MCF 10A (cell line): ENCODE measurements at regions not wholly inside any gene's neighbourhood (a gene's known extent, or its start where the extent isn't known, plus 50 kb on each side); places are given as distances from the start of the nearest gene placed in this dataset.
A peak's percentile ranks its signal among the peaks of the same experiment; 100 is the strongest.

Experiments
- BruUV-seq: library from RNA; stranded (reverse); fragments of 400-500 nt; replicated peaks from 2 replicates; lab custom pipeline; 2021; lab: Mats Ljungman, UMichigan
- CTCF ChIA-PET: fragments of 300-600 bp; sonication (Branson Sonifier 250); formaldehyde crosslinking; extraction: SDS; loops from one replicate; lab custom pipeline; 2021; ENCODE audit warnings: antibody characterized with exemption, inconsistent platforms; lab: Yijun Ruan, JAX
- POLR2A ChIA-PET: fragments of 300-600, 350-650 bp; sonication (Branson Sonifier 250); formaldehyde crosslinking; extraction: SDS; loops from one replicate; lab custom pipeline; 2020; ENCODE audit warnings: antibody characterized with exemption, inconsistent platforms; lab: Yijun Ruan, JAX
- DNase-seq: peaks from one replicate; pipeline ENCODE4 v3.0.0-alpha.2; 2018; ENCODE audit not compliant: unreplicated experiment
- H3K27ac Mint-ChIP-seq: one replicate; pipeline ENCODE4 v1.8.0; 2022; ENCODE audit warnings: mild to moderate bottlenecking, low read depth, mixed read lengths; ENCODE audit not compliant: unreplicated experiment
- H3K27me3 Mint-ChIP-seq: one replicate; pipeline ENCODE4 v1.8.0; 2022; ENCODE audit warnings: mixed read lengths; ENCODE audit not compliant: insufficient read depth, unreplicated experiment
- H3K36me3 Mint-ChIP-seq: one replicate; pipeline ENCODE4 v1.8.0; 2022; ENCODE audit warnings: mild to moderate bottlenecking, moderate library complexity, mixed read lengths; ENCODE audit not compliant: insufficient read depth, unreplicated experiment
- H3K4me1 Mint-ChIP-seq: one replicate; pipeline ENCODE4 v1.8.0; 2022; ENCODE audit warnings: mixed read lengths; ENCODE audit not compliant: insufficient read depth, unreplicated experiment
- H3K4me3 Mint-ChIP-seq: one replicate; pipeline ENCODE4 v1.8.0; 2022; ENCODE audit warnings: mild to moderate bottlenecking, moderate library complexity, mixed read lengths; ENCODE audit not compliant: unreplicated experiment
- H3K9me3 Mint-ChIP-seq: one replicate; pipeline ENCODE4 v1.8.0; 2022; ENCODE audit warnings: mixed read lengths; ENCODE audit not compliant: unreplicated experiment
- CTCF ChIP-seq: fragments of 200-600 bp; IDR thresholded peaks from one replicate; pipeline ENCODE4 v1.8.0; 2022; ENCODE audit warnings: antibody characterized with exemption, mild to moderate bottlenecking; ENCODE audit not compliant: unreplicated experiment
- intact Hi-C: fragments of 100-400 bp; cut with micrococcal nuclease; formaldehyde crosslinking; loops from 2 replicates; pipeline ENCODE4 v1.14.1; 2022

- no TSS peak for BruUV-seq
- Mint-ChIP-seq H3K27me3 (no peaks in the 10 kb centered on the region), H3K4me1 (no peaks in the 10 kb centered on the region), H3K4me3 (no peak overlapping the region), H3K36me3 (no peaks in the 10 kb centered on the region), H3K9me3 (no peaks in the 10 kb centered on the region), H3K27ac (no peak overlapping the region)
- ChIA-PET CTCF (no interaction called here), POLR2A (no interaction called here)
- DNase-seq: no peak
- intact Hi-C loops: no loop called here
- no peak for TF ChIP-seq CTCF
Measured at GRCh38 chr3:82978368-82978767, 1216.9 kb upstream of the GBE1 start.

DNA sequence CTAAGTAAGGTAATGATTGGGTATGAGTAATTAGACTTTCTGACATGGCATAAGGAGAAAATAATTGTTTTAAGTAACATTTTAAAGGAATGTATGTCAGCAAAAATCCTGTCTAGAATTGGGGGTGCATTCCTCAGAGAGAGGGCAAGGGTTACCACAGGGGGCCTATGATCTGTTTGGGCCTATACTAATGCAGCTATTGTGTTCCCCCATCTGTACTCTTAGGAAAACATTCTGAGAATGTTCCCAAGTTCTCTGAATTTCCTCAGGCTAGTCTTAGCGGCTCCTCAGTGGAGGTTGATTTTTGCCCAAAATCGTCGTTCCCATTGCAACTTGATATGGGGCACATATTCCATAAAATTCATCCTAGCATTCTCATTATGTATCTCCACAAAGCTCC, 1216.4 kb upstream of the GBE1 start:
- Mint-ChIP-seq H3K27me3 (no peaks in the 10 kb centered on the region), H3K4me3 (no peak overlapping the region), H3K4me1 (no peaks in the 10 kb centered on the region), H3K36me3 (no peaks in the 10 kb centered on the region), H3K27ac (no peak overlapping the region), H3K9me3 (no peaks in the 10 kb centered on the region)
- TF ChIP-seq CTCF: no peak
- intact Hi-C loops: no loop called here
- no TSS peak for BruUV-seq
- no peak for DNase-seq
- ChIA-PET POLR2A (no interaction called here), CTCF (no interaction called here)

DNA sequence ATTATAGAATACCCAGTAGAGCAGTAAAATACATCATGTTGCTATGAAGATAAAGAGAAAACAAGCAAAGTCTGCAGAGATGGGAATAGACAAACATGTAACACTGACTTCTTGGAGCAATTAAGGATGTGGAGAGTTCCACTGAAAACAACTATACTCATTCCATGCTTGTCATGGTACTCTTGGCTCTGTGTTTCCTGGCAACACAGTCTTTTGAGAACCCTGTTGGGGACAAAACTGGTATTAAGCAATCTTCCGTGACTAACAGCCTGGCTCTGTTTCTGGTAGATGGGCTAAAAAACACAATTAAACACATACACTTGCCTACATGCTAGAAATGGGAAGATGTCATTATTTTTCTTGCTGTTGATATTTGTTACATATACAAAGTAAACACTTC, 1212.3 kb upstream of the GBE1 start:
- CTCF ChIA-PET: no interaction called here

DNA sequence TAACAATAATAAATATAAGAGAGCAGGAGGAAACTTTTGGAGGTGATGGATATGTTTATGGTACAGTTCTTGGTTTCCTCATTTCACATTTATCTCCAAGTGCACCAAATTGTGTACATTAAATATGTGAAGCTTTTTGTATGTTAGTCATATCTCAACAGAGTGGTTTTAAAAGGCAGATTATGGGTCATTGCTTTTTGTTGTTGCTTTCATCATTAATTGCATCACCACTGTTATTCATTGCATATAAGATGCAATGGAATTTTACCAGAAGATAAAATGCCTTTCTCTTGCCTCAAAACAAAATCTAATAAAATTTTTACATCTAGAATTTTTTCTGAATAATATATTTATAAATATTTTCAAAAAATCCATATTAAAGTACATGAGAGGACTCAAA, 1198.9 kb upstream of the GBE1 start:
- intact Hi-C loops: no loop called here
- peak; percentile 6 for DNase-seq
- Mint-ChIP-seq H3K27ac (no peak overlapping the region), H3K9me3 (no peaks in the 10 kb centered on the region), H3K4me1 (no peaks in the 10 kb centered on the region), H3K27me3 (no peaks in the 10 kb centered on the region), H3K4me3 (no peak overlapping the region), H3K36me3 (no peaks in the 10 kb centered on the region)
- POLR2A ChIA-PET: no interaction called here
- BruUV-seq: no TSS peak
- no peak for TF ChIP-seq CTCF
- CTCF ChIA-PET: no interaction called here

More for the DNA sequence above, 1212.3 kb upstream of the GBE1 start:
- no peak for TF ChIP-seq CTCF
- DNase-seq: peak; percentile 48
- no peak overlapping the region for H3K4me3 Mint-ChIP-seq
- no peak overlapping the region for H3K27ac Mint-ChIP-seq
- H3K36me3 Mint-ChIP-seq: no peaks in the 10 kb centered on the region
- no peaks in the 10 kb centered on the region for H3K4me1 Mint-ChIP-seq
- intact Hi-C loops: no loop called here
- POLR2A ChIA-PET: no interaction called here
- no peaks in the 10 kb centered on the region for H3K27me3 Mint-ChIP-seq
- no peaks in the 10 kb centered on the region for H3K9me3 Mint-ChIP-seq
- BruUV-seq: no TSS peak
